HEK293T (cell line): ENCODE measurements at regions not wholly inside any gene's neighbourhood (a gene's known extent, or its start where the extent isn't known, plus 50 kb on each side); places are given as distances from the start of the nearest gene placed in this dataset.
"Not testable (repeated sequence)": the region's sequence is repeated elsewhere in the genome, so short reads cannot be mapped to it uniquely, and the experiment has no call there.

Source experiments
- CTCF ChIA-PET: fragments of 350-600 bp; formaldehyde crosslinking; extraction: SDS; loops from one replicate; lab custom pipeline; 2021; ENCODE audit warnings: antibody characterized with exemption, inconsistent platforms; lab: Yijun Ruan, JAX
- POLR2A ChIA-PET: fragments of 350-600 bp; formaldehyde crosslinking; extraction: SDS; loops from one replicate; lab custom pipeline; 2020; ENCODE audit warnings: antibody characterized with exemption, inconsistent platforms; lab: Yijun Ruan, JAX
- DNase-seq: peaks from one replicate; pipeline ENCODE4 v3.0.0; 2012; ENCODE audit warnings: mixed read lengths; ENCODE audit errors: extremely low spot score
- ARNT ChIP-seq: fragments of 450-650 bp; IDR thresholded peaks from 2 replicates; pipeline ENCODE4 v1.6.1; 2017; ENCODE audit warnings: mild to moderate bottlenecking
- BHLHE40 ChIP-seq: fragments of 450-650 bp; IDR thresholded peaks from 2 replicates; pipeline ENCODE4 v1.6.1; 2016; ENCODE audit warnings: mild to moderate bottlenecking, moderate library complexity, borderline replicate concordance
- CTBP1 ChIP-seq: fragments of 450-650 bp; IDR thresholded peaks from 2 replicates; pipeline ENCODE4 v1.6.1; 2016; ENCODE audit warnings: borderline replicate concordance
- ELF4 ChIP-seq: fragments of 450-650 bp; IDR thresholded peaks from 2 replicates; pipeline ENCODE4 v1.6.1; 2017; ENCODE audit warnings: antibody characterized with exemption
- FOXA1 ChIP-seq: fragments of 450-650 bp; IDR thresholded peaks from 2 replicates; pipeline ENCODE4 v1.6.1; 2016; ENCODE audit warnings: mild to moderate bottlenecking
- FOXK2 ChIP-seq: fragments of 450-650 bp; IDR thresholded peaks from 2 replicates; pipeline ENCODE4 v1.6.1; 2016; ENCODE audit warnings: mild to moderate bottlenecking
- FOXM1 ChIP-seq: fragments of 450-650 bp; IDR thresholded peaks from 2 replicates; pipeline ENCODE4 v1.6.1; 2017; ENCODE audit warnings: mild to moderate bottlenecking, borderline replicate concordance
- HDGF ChIP-seq: fragments of 450-650 bp; IDR thresholded peaks from 2 replicates; pipeline ENCODE4 v1.6.1; 2017; ENCODE audit warnings: antibody characterized with exemption, borderline replicate concordance
- L3MBTL2 ChIP-seq: fragments of 450-650 bp; conservative IDR thresholded peaks from 2 replicates; pipeline ENCODE4 v1.6.1; 2016; ENCODE audit warnings: mild to moderate bottlenecking
- LEF1 ChIP-seq: fragments of 450-650 bp; IDR thresholded peaks from 2 replicates; pipeline ENCODE4 v1.6.1; 2017; ENCODE audit warnings: mild to moderate bottlenecking, borderline replicate concordance
- NFRKB ChIP-seq: fragments of 450-650 bp; IDR thresholded peaks from 2 replicates; pipeline ENCODE4 v1.6.1; 2016; ENCODE audit warnings: mild to moderate bottlenecking, moderate library complexity
- PKNOX1 ChIP-seq: fragments of 450-650 bp; IDR thresholded peaks from 2 replicates; pipeline ENCODE4 v1.6.1; 2016
- SP1 ChIP-seq: fragments of 450-650 bp; IDR thresholded peaks from 2 replicates; pipeline ENCODE4 v1.6.1; 2017
- SUZ12 ChIP-seq: fragments of 450-650 bp; IDR thresholded peaks from 2 replicates; pipeline ENCODE4 v1.6.1; 2016; ENCODE audit warnings: mild to moderate bottlenecking
- TARDBP ChIP-seq: fragments of 450-650 bp; IDR thresholded peaks from 2 replicates; pipeline ENCODE4 v1.6.1; 2016
- ZNF384 ChIP-seq: fragments of 450-650 bp; IDR thresholded peaks from 2 replicates; pipeline ENCODE4 v1.6.1; 2016

- no peak for TF ChIP-seq PKNOX1
- DNase-seq: no peak
- CTCF ChIA-PET: interaction anchor here (0.6 kb wide), 1 partner anchor 1715 kb away, joined by 3 read pairs; no protein-coding TSS in a partner anchor
- POLR2A ChIA-PET: no interaction called here
These were observed 318.6 kb upstream of the PIK3R1 start for GRCh38 chr5:67896930-67897313.

- no peak for DNase-seq
- POLR2A ChIA-PET: no interaction called here
- TF ChIP-seq CTBP1 (no peak), SUZ12 (no peak), FOXK2 (no peak), FOXA1 (no peak), BHLHE40 (no peak), NFRKB (no peak), SP1 (no peak), ZNF384 (no peak), HDGF (no peak)
- CTCF ChIA-PET: interaction anchor here (0.6 kb wide), 1 partner anchor 1715 kb away, joined by 3 read pairs; no protein-coding TSS in a partner anchor
These were observed 319.1 kb upstream of the PIK3R1 start for GRCh38 chr5:67896311-67896929.

- POLR2A ChIA-PET, DNase-seq, CTCF ChIA-PET: not testable (repeated sequence)
These were observed 325.7 kb upstream of the PIK3R1 start for GRCh38 chr5:67889870-67890269.

GRCh38 chr5:67887748-67888161 is 327.8 kb upstream of the PIK3R1 start:
- no peak for TF ChIP-seq ELF4
- no peak for TF ChIP-seq SUZ12
- no peak for TF ChIP-seq TARDBP
- no peak for TF ChIP-seq FOXM1
- no peak for TF ChIP-seq SP1
- CTCF ChIA-PET: no interaction called here
- POLR2A ChIA-PET: no interaction called here
- no peak for DNase-seq

- TF ChIP-seq FOXA1 (no peak), TARDBP (no peak), SP1 (no peak), ELF4 (no peak), SUZ12 (no peak), BHLHE40 (no peak), FOXM1 (no peak)
- ChIA-PET POLR2A (no interaction called here), CTCF (no interaction called here)
- no peak for DNase-seq
These were observed 328.8 kb upstream of the PIK3R1 start for GRCh38 chr5:67886761-67887160.

GRCh38 chr5:67880876-67881275 is 334.7 kb upstream of the PIK3R1 start:
- ChIA-PET POLR2A (no interaction called here), CTCF (no interaction called here)
- TF ChIP-seq ELF4 (no peak), PKNOX1 (no peak), SUZ12 (no peak), FOXA1 (no peak), FOXM1 (no peak), LEF1 (no peak)
- no peak for DNase-seq

GRCh38 chr5:67880511-67880805 is 335.1 kb upstream of the PIK3R1 start:
- ChIA-PET CTCF (no interaction called here), POLR2A (no interaction called here)
- TF ChIP-seq TARDBP (no peak), HDGF (no peak), SP1 (no peak), ARNT (no peak), ZNF384 (no peak), L3MBTL2 (no peak), FOXA1 (no peak)
- no peak for DNase-seq

- POLR2A ChIA-PET: no interaction called here
These were observed 335.7 kb upstream of the PIK3R1 start for GRCh38 chr5:67879620-67880510.

More at GRCh38 chr5:67879620-67880510, 335.7 kb upstream of the PIK3R1 start:
- no peak for DNase-seq
- CTCF ChIA-PET: no interaction called here
- TF ChIP-seq FOXA1 (no peak), ZNF384 (no peak), PKNOX1 (no peak), FOXM1 (no peak), SUZ12 (no peak), ARNT (no peak), ELF4 (no peak), SP1 (no peak), BHLHE40 (no peak), CTBP1 (no peak)
